ENCODE measurements at regions not wholly inside any gene's neighbourhood (a gene's known extent, or its start where the extent isn't known, plus 50 kb on each side); places are given as distances from the start of the nearest gene placed in this dataset.

- peak; percentile 26; the same call in 1 of the 2 replicates for TF ChIP-seq TBL1XR1 (IDR thresholded peaks at IDR 0.05; ENCODE audit: low read depth, low read length)
- TF ChIP-seq ZNF687 (IDR thresholded peaks at IDR 0.05): peak; percentile 100
- no peak for TF ChIP-seq GABPA (IDR thresholded peaks at IDR 0.05; ENCODE audit: low read depth)
- no peak for TF ChIP-seq POLR2AphosphoS2 (IDR thresholded peaks at IDR 0.05; ENCODE audit: low read depth, low read length)
- TF ChIP-seq FOS (IDR thresholded peaks at IDR 0.05; ENCODE audit: borderline replicate concordance, extremely low read depth, insufficient read length): no peak
- TF ChIP-seq MLLT1 (IDR thresholded peaks at IDR 0.05): peak; percentile 64
These were observed 112.2 kb upstream of the ENPP6 start (continued) for GRCh38 chr4:184329659-184330400.
